ENCODE measurements at regions not wholly inside any gene's neighbourhood (a gene's known extent, or its start where the extent isn't known, plus 50 kb on each side); places are given as distances from the start of the nearest gene placed in this dataset.

DNA sequence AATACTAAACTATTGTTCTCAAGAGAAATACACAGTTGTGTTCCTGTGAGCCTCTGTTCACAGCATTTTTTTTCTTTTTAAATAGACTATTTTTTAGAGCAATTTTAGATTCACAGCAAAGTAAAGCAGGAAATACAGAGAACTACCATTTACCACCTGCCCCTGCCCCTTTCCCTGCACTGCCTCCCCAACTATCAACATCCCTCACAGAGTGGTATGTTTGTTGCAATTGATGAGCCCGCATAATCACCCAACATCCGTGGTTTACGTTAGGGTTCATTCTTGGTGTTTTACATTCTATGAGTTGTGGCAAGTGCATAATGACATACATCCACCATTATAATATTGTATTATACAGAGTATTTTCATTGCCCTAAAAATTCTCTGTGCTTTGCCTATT, 71.6 kb upstream of the TNFAIP3 start:
- TF ChIP-seq EZH2phosphoT487 (IDR thresholded peaks at IDR 0.05; ENCODE audit: insufficient read depth, low read depth), result no peak
- TF ChIP-seq EZH2 (IDR thresholded peaks at IDR 0.05; ENCODE audit: insufficient read depth, poor library complexity, severe bottlenecking), result no peak

All from GM23248 (cell line).